GM23338 (cell line): ENCODE measurements at regions not wholly inside any gene's neighbourhood (a gene's known extent, or its start where the extent isn't known, plus 50 kb on each side); places are given as distances from the start of the nearest gene placed in this dataset.

Experiments
- ATAC-seq: fragments of 200-7000 bp; cut with Tn5 transposase; 3 replicates; pipeline ENCODE4 v1.9.1; 2020
- DNase-seq: peaks from one replicate; pipeline ENCODE4 v3.0.0-alpha.2; 2015; ENCODE audit warnings: low spot score
- H2AFZ ChIP-seq: fragments of 200-600 bp; sonication (generic); 2 replicates; pipeline ENCODE4 v1.8.0; 2016; ENCODE audit warnings: antibody characterized with exemption, mild to moderate bottlenecking, moderate library complexity
- H3F3A ChIP-seq: fragments of 200-600 bp; sonication (generic); replicated peaks from 2 replicates; pipeline ENCODE4 v1.8.0; 2017; ENCODE audit warnings: antibody characterized with exemption, mixed run types, low read depth
- H3K27ac ChIP-seq: fragments of 200-600 bp; sonication (generic); 2 replicates; pipeline ENCODE4 v1.6.1; 2016; ENCODE audit warnings: low read depth
- H3K27me3 ChIP-seq: fragments of 200-600 bp; sonication (generic); 2 replicates; pipeline ENCODE4 v1.8.0; 2016; ENCODE audit warnings: mild to moderate bottlenecking, mixed run types, moderate library complexity; ENCODE audit not compliant: insufficient read depth
- H3K36me3 ChIP-seq: fragments of 200-600 bp; sonication (generic); 2 replicates; pipeline ENCODE4 v1.8.0; 2016; ENCODE audit warnings: mild to moderate bottlenecking; ENCODE audit not compliant: insufficient read depth
- H3K4me1 ChIP-seq: fragments of 200-600 bp; sonication (generic); 2 replicates; pipeline ENCODE4 v1.8.0; 2016; ENCODE audit warnings: mild to moderate bottlenecking, moderate library complexity; ENCODE audit not compliant: insufficient read depth
- H3K4me2 ChIP-seq: fragments of 200-600 bp; sonication (generic); 2 replicates; pipeline ENCODE4 v1.7.1; 2017; ENCODE audit warnings: mixed run types
- H3K4me3 ChIP-seq: fragments of 200-600 bp; sonication (generic); 2 replicates; pipeline ENCODE4 v1.6.1; 2016; ENCODE audit warnings: mixed run types
- H3K79me2 ChIP-seq: fragments of 200-600 bp; sonication (generic); replicated peaks from 2 replicates; pipeline ENCODE4 v1.8.0; 2017; ENCODE audit warnings: mild to moderate bottlenecking; ENCODE audit not compliant: insufficient read depth
- H3K9me2 ChIP-seq: fragments of 200-600 bp; sonication (generic); 2 replicates; pipeline ENCODE4 v1.8.0; 2017; ENCODE audit not compliant: insufficient read depth
- H4K20me1 ChIP-seq: fragments of 200-600 bp; sonication (generic); replicated peaks from 2 replicates; pipeline ENCODE4 v1.8.0; 2017; ENCODE audit warnings: mild to moderate bottlenecking; ENCODE audit not compliant: insufficient read depth
- H3K27ac Mint-ChIP-seq: 2 replicates; pipeline ENCODE4 v1.8.0; 2020; ENCODE audit warnings: inconsistent platforms, mild to moderate bottlenecking, moderate library complexity, mixed read lengths
- H3K27me3 Mint-ChIP-seq: 3 replicates; pipeline ENCODE4 v1.8.0; 2022; ENCODE audit warnings: low read depth, mild to moderate bottlenecking, moderate library complexity, mixed read lengths, inconsistent platforms; ENCODE audit not compliant: insufficient read depth, poor library complexity
- H3K36me3 Mint-ChIP-seq: 3 replicates; pipeline ENCODE4 v1.8.0; 2021; ENCODE audit warnings: low read depth, mild to moderate bottlenecking, inconsistent platforms, moderate library complexity, mixed read lengths
- H3K4me1 Mint-ChIP-seq: 3 replicates; pipeline ENCODE4 v1.8.0; 2020; ENCODE audit warnings: mild to moderate bottlenecking, inconsistent platforms, mixed read lengths
- H3K4me3 Mint-ChIP-seq: 3 replicates; pipeline ENCODE4 v1.8.0; 2021; ENCODE audit warnings: moderate library complexity, mild to moderate bottlenecking, inconsistent platforms, mixed read lengths
- H3K9me3 Mint-ChIP-seq: 3 replicates; pipeline ENCODE4 v1.8.0; 2020; ENCODE audit warnings: moderate library complexity, mild to moderate bottlenecking, inconsistent platforms, mixed read lengths
- CREB1 ChIP-seq: fragments of 250-450 bp; sonication (Bioruptor Pico); IDR thresholded peaks from 2 replicates; pipeline ENCODE4 v1.5.0; 2020; ENCODE audit warnings: low read depth, mild to moderate bottlenecking, moderate library complexity
- EZH2 ChIP-seq: fragments of 200-600 bp; sonication (generic); IDR thresholded peaks from one replicate; pipeline ENCODE4 v1.8.0; 2017; ENCODE audit warnings: antibody characterized with exemption, mild to moderate bottlenecking, low read depth; ENCODE audit not compliant: unreplicated experiment
- JUNB ChIP-seq: IDR thresholded peaks from one replicate; pipeline ENCODE4 v1.6.1; 2016; ENCODE audit warnings: antibody characterized with exemption; ENCODE audit not compliant: unreplicated experiment
- NANOG ChIP-seq: IDR thresholded peaks from 2 replicates; pipeline ENCODE4 v1.6.1; 2016; ENCODE audit warnings: antibody characterized with exemption, borderline replicate concordance
- POLR2AphosphoS5 ChIP-seq: IDR thresholded peaks from 2 replicates; pipeline ENCODE4 v1.6.1; 2016; ENCODE audit warnings: antibody characterized with exemption, low read depth
- STAT1 ChIP-seq: IDR thresholded peaks from one replicate; pipeline ENCODE4 v1.6.1; 2016; ENCODE audit warnings: antibody characterized with exemption; ENCODE audit not compliant: unreplicated experiment
- ZNF114 ChIP-seq: fragments of 250-450 bp; sonication (Bioruptor Pico); IDR thresholded peaks from 2 replicates; pipeline ENCODE4 v1.5.0; 2020; ENCODE audit warnings: mild to moderate bottlenecking, moderate library complexity
- ZNF331 ChIP-seq: fragments of 250-450 bp; sonication (Bioruptor Pico); IDR thresholded peaks from 2 replicates; pipeline ENCODE4 v1.5.0; 2020; ENCODE audit warnings: low read depth, mild to moderate bottlenecking, moderate library complexity
- TF ChIP-seq, protein P1 (sequence below): IDR thresholded peaks from one replicate; pipeline ENCODE4 v1.6.1; 2018; ENCODE audit warnings: antibody characterized with exemption; ENCODE audit not compliant: unreplicated experiment
- TF ChIP-seq, protein P2 (sequence below), 2 experiments: fragments of 200-600 bp in 1 of 2; sonication (generic) in 1 of 2; conservative IDR thresholded peaks; 2 replicates each; pipeline versions ENCODE4 v1.5.1 to v1.6.1; 2016 to 2017; ENCODE audit warnings: antibody characterized with exemption in 2 of 2, low read depth in 2 of 2, mild to moderate bottlenecking in 2 of 2, moderate library complexity in 1 of 2
- TF ChIP-seq, protein P3 (sequence below): fragments of 250-450 bp; sonication (Bioruptor Pico); IDR thresholded peaks from 2 replicates; pipeline ENCODE4 v1.5.0; 2020; ENCODE audit warnings: mild to moderate bottlenecking, moderate library complexity

- H3K9me2 ChIP-seq, result no peaks in the 10 kb centered on the region
- Mint-ChIP-seq H3K4me3 (no peak overlapping the region), H3K27ac (peak overlapping the region; percentile 58; the same call in 1 of the 2 replicates), H3K9me3 (no peaks in the 10 kb centered on the region; the same call in 2 of the 3 replicates), H3K27me3 (peaks cover 13% of the 10 kb centered on the region), H3K4me1 (peaks cover 9% of the 10 kb centered on the region; the same call in 2 of the 3 replicates), H3K36me3 (peaks cover 43% of the 10 kb centered on the region)
- H3K27ac ChIP-seq, result no peak overlapping the region
- H3K4me2 ChIP-seq, result no peak overlapping the region
- H3K79me2 ChIP-seq, result no peaks in the 10 kb centered on the region
- H3K27me3 ChIP-seq, result no peaks in the 10 kb centered on the region
- H4K20me1 ChIP-seq, result no peaks in the 10 kb centered on the region
- peaks cover 17% of the 10 kb centered on the region for H3K36me3 ChIP-seq
- no peak overlapping the region for H3K4me3 ChIP-seq
- H3F3A ChIP-seq, result 0 out of 2 replicates have a peak, but pooled peaks cover 6% of the 10 kb centered on the region
- TF ChIP-seq, protein P1, sequence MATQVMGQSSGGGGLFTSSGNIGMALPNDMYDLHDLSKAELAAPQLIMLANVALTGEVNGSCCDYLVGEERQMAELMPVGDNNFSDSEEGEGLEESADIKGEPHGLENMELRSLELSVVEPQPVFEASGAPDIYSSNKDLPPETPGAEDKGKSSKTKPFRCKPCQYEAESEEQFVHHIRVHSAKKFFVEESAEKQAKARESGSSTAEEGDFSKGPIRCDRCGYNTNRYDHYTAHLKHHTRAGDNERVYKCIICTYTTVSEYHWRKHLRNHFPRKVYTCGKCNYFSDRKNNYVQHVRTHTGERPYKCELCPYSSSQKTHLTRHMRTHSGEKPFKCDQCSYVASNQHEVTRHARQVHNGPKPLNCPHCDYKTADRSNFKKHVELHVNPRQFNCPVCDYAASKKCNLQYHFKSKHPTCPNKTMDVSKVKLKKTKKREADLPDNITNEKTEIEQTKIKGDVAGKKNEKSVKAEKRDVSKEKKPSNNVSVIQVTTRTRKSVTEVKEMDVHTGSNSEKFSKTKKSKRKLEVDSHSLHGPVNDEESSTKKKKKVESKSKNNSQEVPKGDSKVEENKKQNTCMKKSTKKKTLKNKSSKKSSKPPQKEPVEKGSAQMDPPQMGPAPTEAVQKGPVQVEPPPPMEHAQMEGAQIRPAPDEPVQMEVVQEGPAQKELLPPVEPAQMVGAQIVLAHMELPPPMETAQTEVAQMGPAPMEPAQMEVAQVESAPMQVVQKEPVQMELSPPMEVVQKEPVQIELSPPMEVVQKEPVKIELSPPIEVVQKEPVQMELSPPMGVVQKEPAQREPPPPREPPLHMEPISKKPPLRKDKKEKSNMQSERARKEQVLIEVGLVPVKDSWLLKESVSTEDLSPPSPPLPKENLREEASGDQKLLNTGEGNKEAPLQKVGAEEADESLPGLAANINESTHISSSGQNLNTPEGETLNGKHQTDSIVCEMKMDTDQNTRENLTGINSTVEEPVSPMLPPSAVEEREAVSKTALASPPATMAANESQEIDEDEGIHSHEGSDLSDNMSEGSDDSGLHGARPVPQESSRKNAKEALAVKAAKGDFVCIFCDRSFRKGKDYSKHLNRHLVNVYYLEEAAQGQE, result no peak
- TF ChIP-seq POLR2AphosphoS5, result no peak
- no peak for TF ChIP-seq JUNB
- TF ChIP-seq ZNF114 (CRISPR knock-in tag), result no peak
- TF ChIP-seq, protein P2, sequence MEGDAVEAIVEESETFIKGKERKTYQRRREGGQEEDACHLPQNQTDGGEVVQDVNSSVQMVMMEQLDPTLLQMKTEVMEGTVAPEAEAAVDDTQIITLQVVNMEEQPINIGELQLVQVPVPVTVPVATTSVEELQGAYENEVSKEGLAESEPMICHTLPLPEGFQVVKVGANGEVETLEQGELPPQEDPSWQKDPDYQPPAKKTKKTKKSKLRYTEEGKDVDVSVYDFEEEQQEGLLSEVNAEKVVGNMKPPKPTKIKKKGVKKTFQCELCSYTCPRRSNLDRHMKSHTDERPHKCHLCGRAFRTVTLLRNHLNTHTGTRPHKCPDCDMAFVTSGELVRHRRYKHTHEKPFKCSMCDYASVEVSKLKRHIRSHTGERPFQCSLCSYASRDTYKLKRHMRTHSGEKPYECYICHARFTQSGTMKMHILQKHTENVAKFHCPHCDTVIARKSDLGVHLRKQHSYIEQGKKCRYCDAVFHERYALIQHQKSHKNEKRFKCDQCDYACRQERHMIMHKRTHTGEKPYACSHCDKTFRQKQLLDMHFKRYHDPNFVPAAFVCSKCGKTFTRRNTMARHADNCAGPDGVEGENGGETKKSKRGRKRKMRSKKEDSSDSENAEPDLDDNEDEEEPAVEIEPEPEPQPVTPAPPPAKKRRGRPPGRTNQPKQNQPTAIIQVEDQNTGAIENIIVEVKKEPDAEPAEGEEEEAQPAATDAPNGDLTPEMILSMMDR (conservative IDR thresholded peaks at IDR 0.05; ENCODE audit: low read depth in 2 of 2), result no peak
- TF ChIP-seq, protein P3, sequence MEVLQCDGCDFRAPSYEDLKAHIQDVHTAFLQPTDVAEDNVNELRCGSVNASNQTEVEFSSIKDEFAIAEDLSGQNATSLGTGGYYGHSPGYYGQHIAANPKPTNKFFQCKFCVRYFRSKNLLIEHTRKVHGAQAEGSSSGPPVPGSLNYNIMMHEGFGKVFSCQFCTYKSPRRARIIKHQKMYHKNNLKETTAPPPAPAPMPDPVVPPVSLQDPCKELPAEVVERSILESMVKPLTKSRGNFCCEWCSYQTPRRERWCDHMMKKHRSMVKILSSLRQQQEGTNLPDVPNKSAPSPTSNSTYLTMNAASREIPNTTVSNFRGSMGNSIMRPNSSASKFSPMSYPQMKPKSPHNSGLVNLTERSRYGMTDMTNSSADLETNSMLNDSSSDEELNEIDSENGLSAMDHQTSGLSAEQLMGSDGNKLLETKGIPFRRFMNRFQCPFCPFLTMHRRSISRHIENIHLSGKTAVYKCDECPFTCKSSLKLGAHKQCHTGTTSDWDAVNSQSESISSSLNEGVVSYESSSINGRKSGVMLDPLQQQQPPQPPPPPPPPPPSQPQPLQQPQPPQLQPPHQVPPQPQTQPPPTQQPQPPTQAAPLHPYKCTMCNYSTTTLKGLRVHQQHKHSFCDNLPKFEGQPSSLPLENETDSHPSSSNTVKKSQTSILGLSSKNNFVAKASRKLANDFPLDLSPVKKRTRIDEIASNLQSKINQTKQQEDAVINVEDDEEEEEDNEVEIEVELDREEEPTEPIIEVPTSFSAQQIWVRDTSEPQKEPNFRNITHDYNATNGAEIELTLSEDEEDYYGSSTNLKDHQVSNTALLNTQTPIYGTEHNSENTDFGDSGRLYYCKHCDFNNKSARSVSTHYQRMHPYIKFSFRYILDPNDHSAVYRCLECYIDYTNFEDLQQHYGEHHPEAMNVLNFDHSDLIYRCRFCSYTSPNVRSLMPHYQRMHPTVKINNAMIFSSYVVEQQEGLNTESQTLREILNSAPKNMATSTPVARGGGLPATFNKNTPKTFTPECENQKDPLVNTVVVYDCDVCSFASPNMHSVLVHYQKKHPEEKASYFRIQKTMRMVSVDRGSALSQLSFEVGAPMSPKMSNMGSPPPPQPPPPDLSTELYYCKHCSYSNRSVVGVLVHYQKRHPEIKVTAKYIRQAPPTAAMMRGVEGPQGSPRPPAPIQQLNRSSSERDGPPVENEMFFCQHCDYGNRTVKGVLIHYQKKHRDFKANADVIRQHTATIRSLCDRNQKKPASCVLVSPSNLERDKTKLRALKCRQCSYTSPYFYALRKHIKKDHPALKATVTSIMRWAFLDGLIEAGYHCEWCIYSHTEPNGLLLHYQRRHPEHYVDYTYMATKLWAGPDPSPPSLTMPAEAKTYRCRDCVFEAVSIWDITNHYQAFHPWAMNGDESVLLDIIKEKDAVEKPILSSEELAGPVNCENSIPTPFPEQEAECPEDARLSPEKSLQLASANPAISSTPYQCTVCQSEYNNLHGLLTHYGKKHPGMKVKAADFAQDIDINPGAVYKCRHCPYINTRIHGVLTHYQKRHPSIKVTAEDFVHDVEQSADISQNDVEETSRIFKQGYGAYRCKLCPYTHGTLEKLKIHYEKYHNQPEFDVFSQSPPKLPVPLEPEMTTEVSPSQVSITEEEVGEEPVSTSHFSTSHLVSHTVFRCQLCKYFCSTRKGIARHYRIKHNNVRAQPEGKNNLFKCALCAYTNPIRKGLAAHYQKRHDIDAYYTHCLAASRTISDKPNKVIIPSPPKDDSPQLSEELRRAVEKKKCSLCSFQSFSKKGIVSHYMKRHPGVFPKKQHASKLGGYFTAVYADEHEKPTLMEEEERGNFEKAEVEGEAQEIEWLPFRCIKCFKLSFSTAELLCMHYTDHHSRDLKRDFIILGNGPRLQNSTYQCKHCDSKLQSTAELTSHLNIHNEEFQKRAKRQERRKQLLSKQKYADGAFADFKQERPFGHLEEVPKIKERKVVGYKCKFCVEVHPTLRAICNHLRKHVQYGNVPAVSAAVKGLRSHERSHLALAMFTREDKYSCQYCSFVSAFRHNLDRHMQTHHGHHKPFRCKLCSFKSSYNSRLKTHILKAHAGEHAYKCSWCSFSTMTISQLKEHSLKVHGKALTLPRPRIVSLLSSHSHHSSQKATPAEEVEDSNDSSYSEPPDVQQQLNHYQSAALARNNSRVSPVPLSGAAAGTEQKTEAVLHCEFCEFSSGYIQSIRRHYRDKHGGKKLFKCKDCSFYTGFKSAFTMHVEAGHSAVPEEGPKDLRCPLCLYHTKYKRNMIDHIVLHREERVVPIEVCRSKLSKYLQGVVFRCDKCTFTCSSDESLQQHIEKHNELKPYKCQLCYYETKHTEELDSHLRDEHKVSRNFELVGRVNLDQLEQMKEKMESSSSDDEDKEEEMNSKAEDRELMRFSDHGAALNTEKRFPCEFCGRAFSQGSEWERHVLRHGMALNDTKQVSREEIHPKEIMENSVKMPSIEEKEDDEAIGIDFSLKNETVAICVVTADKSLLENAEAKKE (CRISPR knock-in tag), result no peak
- TF ChIP-seq ZNF331 (CRISPR knock-in tag), result no peak
- no peak for TF ChIP-seq STAT1
- no peak for TF ChIP-seq CREB1 (CRISPR knock-in tag)
- no peak for TF ChIP-seq NANOG
- no peak for TF ChIP-seq EZH2
- ATAC-seq, result no peak
- no peaks in the 10 kb centered on the region for H3K4me1 ChIP-seq
- DNase-seq, result no peak
- no peak overlapping the region for H2AFZ ChIP-seq
Observed at GRCh38 chr19:5224480-5224879, 116.1 kb downstream of the PTPRS start.
